ENCODE measurements at regions not wholly inside any gene's neighbourhood (a gene's known extent, or its start where the extent isn't known, plus 50 kb on each side); places are given as distances from the start of the nearest gene placed in this dataset.

DNA sequence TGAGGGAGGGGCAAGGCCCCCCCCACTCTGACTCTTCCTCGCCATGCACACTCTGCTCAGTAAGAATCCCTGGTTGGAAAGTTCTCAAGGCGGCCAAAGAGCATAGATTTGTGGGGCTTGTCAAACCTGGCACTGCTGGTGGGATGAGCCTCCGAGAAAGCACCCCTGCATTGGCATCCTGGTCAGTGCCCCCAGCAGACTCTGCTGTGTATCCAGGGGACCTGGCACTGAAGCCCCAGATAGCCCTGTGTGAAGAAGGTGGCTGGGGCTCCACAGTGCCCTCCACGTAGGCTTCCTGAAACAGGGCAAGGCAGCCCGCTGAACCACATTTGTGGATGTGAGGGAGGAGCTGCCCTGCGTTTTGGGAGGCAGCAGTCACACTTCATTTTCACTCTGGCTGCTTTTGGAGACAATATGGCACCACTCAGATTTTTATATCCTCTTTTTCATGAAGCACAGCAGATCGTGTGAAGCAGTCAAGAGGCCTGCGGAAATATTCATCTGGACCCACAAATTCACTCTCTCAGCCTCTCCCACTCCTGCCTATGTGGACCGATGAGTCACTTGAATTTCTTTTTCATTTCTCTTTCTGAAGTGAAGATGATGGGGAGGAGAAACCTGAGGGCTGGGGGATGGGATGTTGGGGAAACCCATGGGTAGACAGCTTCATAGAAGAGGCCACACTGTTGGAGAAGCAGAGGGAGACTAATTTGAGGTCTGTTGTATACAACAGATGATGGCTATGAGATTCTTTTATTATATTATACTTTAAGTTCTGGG is 88.7 kb upstream of the BCL6 start:
- H4K20me1 ChIP-seq (ENCODE audit: insufficient read depth, low read length) = no peaks in the 10 kb centered on the region
- H3K9me3 ChIP-seq (ENCODE audit: low read length) = no peaks in the 10 kb centered on the region
- H3K4me1 ChIP-seq (ENCODE audit: insufficient read depth, low read length, poor library complexity, severe bottlenecking) = peaks cover 20% of the 10 kb centered on the region
- intact Hi-C loops (cut with micrococcal nuclease; ENCODE audit: unreplicated experiment) = no loop called here
- TF ChIP-seq EZH2phosphoT487 (IDR thresholded peaks at IDR 0.05; ENCODE audit: borderline replicate concordance, low read depth, low read length) = no peak
- TF ChIP-seq, protein P1, sequence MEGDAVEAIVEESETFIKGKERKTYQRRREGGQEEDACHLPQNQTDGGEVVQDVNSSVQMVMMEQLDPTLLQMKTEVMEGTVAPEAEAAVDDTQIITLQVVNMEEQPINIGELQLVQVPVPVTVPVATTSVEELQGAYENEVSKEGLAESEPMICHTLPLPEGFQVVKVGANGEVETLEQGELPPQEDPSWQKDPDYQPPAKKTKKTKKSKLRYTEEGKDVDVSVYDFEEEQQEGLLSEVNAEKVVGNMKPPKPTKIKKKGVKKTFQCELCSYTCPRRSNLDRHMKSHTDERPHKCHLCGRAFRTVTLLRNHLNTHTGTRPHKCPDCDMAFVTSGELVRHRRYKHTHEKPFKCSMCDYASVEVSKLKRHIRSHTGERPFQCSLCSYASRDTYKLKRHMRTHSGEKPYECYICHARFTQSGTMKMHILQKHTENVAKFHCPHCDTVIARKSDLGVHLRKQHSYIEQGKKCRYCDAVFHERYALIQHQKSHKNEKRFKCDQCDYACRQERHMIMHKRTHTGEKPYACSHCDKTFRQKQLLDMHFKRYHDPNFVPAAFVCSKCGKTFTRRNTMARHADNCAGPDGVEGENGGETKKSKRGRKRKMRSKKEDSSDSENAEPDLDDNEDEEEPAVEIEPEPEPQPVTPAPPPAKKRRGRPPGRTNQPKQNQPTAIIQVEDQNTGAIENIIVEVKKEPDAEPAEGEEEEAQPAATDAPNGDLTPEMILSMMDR (conservative IDR thresholded peaks at IDR 0.05; ENCODE audit: low read length) = no peak
- H3K4me2 ChIP-seq (ENCODE audit: low read length) = no peak overlapping the region
- ChIA-PET POLR2A (no interaction called here), CTCF (ENCODE audit: unreplicated experiment) (no interaction called here)
- H3K9me2 ChIP-seq (ENCODE audit: insufficient read depth, low read length) = no peaks in the 10 kb centered on the region
- no peak for DNase-seq (ENCODE audit: low spot score)
- no peak overlapping the region for H3K27ac ChIP-seq (ENCODE audit: low read depth, low read length, poor library complexity, severe bottlenecking)
- H3K79me2 ChIP-seq (ENCODE audit: insufficient read depth, low read depth, low read length) = no peaks in the 10 kb centered on the region
- no peak overlapping the region for H2AFZ ChIP-seq (ENCODE audit: low read length)
- no peak overlapping the region for H3K4me3 ChIP-seq (ENCODE audit: low read depth, low read length, poor library complexity, severe bottlenecking)
- no TSS peak for BruUV-seq (replicated peaks)
- H3K36me3 ChIP-seq (ENCODE audit: insufficient read depth, low read length) = no peaks in the 10 kb centered on the region

DNA sequence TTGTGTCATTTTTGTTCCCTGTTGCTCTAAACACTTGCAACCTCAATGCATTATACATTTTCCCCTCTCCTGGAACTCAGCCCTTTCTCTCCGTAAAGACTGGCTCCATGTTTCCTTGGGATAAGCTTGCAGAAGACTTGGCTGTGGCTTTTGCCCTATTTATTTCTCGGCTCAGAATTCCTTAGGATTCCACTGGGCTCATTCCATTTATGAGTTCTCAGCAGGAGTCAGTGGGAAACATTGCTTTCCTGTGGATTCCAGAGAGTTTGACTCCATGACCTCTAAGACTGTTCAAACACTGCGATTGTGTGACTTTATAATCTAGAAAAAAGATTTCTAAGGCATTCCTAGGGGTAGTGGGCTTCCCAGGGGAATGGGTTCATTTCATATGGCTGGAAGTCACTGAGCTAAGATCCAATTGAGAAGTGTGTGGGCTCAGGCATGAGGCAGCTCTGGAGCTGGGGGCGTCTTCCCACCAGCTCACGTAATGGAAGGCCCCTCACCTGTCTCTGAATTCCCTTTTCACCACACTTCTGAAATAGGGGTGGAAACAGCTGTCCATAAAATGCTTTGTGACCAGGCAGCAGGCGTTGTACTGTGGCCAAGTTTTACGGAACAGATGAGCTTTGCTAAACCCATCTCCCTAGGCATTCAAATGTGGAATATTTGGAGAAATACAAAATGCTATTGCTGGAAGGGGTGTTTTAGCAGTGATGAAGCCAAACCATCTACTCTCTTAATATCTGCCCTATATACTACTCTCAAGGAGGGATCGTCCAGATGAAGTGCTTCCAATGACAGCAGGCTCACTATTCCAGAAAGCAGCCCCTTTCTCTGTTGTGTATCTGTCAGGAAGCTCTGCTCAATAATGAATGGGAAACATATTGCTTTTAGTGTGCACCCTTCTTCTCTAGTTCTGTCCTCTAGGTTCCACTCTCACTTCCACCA is 91.8 kb upstream of the BCL6 start:
- TF ChIP-seq, protein P1 (conservative IDR thresholded peaks at IDR 0.05; ENCODE audit: low read length) = no peak
- no peak for TF ChIP-seq EZH2phosphoT487 (IDR thresholded peaks at IDR 0.05; ENCODE audit: borderline replicate concordance, low read depth, low read length)
- intact Hi-C loops (cut with micrococcal nuclease; ENCODE audit: unreplicated experiment) = no loop called here

More for the DNA sequence above, 91.8 kb upstream of the BCL6 start:
- no peak for DNase-seq (ENCODE audit: low spot score)
- ChIA-PET POLR2A (interaction anchor here (1.5 kb wide), 1 partner anchor 107 kb away, joined by 3 read pairs; no protein-coding TSS in a partner anchor), CTCF (ENCODE audit: unreplicated experiment) (no interaction called here)
- H3K4me2 ChIP-seq (ENCODE audit: low read length) = no peak overlapping the region
- no peak overlapping the region for H2AFZ ChIP-seq (ENCODE audit: low read length)
- no TSS peak for BruUV-seq (replicated peaks)
- H3K9me3 ChIP-seq (ENCODE audit: low read length) = no peaks in the 10 kb centered on the region
- no peaks in the 10 kb centered on the region for H3K9me2 ChIP-seq (ENCODE audit: insufficient read depth, low read length)
- no peaks in the 10 kb centered on the region for H4K20me1 ChIP-seq (ENCODE audit: insufficient read depth, low read length)
- peaks cover 2% of the 10 kb centered on the region for H3K4me1 ChIP-seq (ENCODE audit: insufficient read depth, low read length, poor library complexity, severe bottlenecking)
- H3K27ac ChIP-seq (ENCODE audit: low read depth, low read length, poor library complexity, severe bottlenecking) = no peak overlapping the region
- no peaks in the 10 kb centered on the region for H3K36me3 ChIP-seq (ENCODE audit: insufficient read depth, low read length)
- no peak overlapping the region for H3K4me3 ChIP-seq (ENCODE audit: low read depth, low read length, poor library complexity, severe bottlenecking)
- no peaks in the 10 kb centered on the region for H3K79me2 ChIP-seq (ENCODE audit: insufficient read depth, low read depth, low read length)
